GM12874 (cell line): ENCODE measurements at regions not wholly inside any gene's neighbourhood (a gene's known extent, or its start where the extent isn't known, plus 50 kb on each side); places are given as distances from the start of the nearest gene placed in this dataset.

Experiments used
- TF ChIP-seq, protein P1 (sequence below): IDR thresholded peaks from 2 replicates; pipeline ENCODE4 v1.5.1; 2011; ENCODE audit warnings: low read depth, mild to moderate bottlenecking, control low read depth, low read length, moderate library complexity; ENCODE audit not compliant: insufficient read depth

DNA sequence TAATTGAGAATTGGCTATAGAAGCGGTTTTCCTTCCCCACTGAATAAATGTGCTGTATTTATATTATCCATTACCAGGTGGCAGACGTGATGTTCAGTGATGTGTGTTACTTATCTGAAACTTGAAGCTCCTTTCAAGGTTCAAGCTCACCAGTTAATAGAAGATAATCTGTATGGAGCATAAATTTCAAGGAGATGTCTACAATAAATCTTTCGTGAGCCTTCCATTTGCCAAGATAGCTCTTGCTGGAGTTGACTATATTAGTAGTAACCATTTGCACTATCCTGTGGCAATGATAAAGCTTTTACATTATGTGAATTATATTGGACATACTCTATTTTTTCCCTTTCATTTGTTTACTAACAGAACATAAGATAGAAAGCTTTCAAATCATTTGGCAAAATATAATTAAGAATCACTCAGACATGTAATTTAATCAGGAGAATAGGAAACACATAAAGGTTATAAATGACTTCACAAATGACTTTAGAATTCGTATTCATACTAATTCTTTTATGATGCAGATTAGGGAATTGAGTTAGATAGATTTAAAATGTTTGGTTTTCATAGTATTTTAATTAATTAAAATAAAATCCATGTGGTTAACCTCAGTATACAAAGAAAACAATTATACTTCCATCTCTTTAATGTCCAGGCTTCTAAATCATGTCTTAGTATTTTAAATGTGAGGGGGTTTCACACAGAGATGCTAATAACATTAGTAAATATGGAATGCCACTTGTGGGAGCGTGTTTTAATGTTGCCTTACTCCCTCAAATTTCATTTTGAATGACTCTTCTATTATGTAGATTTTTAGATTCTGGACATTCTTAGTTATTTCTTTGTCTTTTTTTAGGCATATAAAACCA, 664.4 kb upstream of the CDH8 start:
- TF ChIP-seq, protein P1, sequence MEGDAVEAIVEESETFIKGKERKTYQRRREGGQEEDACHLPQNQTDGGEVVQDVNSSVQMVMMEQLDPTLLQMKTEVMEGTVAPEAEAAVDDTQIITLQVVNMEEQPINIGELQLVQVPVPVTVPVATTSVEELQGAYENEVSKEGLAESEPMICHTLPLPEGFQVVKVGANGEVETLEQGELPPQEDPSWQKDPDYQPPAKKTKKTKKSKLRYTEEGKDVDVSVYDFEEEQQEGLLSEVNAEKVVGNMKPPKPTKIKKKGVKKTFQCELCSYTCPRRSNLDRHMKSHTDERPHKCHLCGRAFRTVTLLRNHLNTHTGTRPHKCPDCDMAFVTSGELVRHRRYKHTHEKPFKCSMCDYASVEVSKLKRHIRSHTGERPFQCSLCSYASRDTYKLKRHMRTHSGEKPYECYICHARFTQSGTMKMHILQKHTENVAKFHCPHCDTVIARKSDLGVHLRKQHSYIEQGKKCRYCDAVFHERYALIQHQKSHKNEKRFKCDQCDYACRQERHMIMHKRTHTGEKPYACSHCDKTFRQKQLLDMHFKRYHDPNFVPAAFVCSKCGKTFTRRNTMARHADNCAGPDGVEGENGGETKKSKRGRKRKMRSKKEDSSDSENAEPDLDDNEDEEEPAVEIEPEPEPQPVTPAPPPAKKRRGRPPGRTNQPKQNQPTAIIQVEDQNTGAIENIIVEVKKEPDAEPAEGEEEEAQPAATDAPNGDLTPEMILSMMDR = no peak

GRCh38 chr16:62692685-62693084, 656.4 kb upstream of the CDH8 start:
- TF ChIP-seq, protein P1 = no peak

DNA sequence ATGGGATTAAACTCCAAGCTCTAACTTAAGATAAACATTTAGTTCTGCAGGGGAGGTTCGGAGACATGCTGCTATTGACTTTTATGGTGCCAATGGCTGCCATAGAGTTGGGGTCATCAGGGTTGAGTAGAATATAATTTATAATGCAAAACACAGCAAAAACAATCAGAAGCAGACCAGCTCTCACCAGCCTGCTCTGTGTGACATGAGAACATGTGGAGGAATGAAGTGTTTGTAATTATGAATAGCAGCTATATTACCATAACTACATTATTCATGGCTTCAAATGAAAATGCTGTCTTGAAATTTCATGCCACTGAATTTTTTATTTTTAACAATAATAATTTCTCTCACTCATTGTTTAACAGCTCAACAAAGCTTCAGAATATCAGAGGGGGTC, 645.6 kb upstream of the CDH8 start:
- TF ChIP-seq, protein P1 = no peak

- TF ChIP-seq, protein P1 = no peak
These were observed 642.6 kb upstream of the CDH8 start for GRCh38 chr16:62678796-62679195.

- TF ChIP-seq, protein P1 = no peak
These were observed 640.1 kb upstream of the CDH8 start for GRCh38 chr16:62676306-62676705.

DNA sequence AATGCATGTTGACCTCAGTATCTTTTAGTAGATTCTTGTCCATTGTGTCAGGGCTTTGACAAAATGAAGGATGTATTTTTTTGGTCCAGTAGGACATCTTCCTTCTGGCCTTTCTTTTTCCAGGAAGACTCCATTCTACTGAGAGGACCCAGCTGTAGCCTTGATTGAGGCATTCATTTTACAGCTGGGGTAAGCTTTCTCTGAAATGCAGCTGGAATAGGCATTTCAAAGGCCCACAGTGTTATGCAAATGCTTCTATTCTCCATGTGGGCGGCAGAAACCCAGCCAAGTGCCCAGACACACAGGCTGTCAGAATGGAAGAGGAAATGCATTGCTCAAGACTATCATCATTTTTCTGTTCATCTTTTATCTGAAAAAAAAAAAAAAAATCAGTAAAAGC, 629.0 kb upstream of the CDH8 start:
- TF ChIP-seq, protein P1 = no peak

GRCh38 chr16:62664566-62664965, 628.3 kb upstream of the CDH8 start:
- TF ChIP-seq, protein P1 = no peak
